ENCODE measurements at regions not wholly inside any gene's neighbourhood (a gene's known extent, or its start where the extent isn't known, plus 50 kb on each side); places are given as distances from the start of the nearest gene placed in this dataset.

GRCh38 chr15:70269991-70270751 lies 172.5 kb upstream of the TLE3 start:
- no peak for DNase-seq
- TF ChIP-seq CTCF (IDR thresholded peaks at IDR 0.05; ENCODE audit: partially characterized antibody, unreplicated experiment): no peak
- Mint-ChIP-seq H3K27me3 (ENCODE audit: unreplicated experiment) (peaks cover 11% of the 10 kb centered on the region), H3K9me3 (ENCODE audit: unreplicated experiment) (peaks cover 7% of the 10 kb centered on the region), H3K27ac (ENCODE audit: unreplicated experiment) (no peak overlapping the region), H3K4me1 (ENCODE audit: low read depth, unreplicated experiment) (peaks cover 12% of the 10 kb centered on the region), H3K36me3 (ENCODE audit: unreplicated experiment) (no peaks in the 10 kb centered on the region), H3K4me3 (ENCODE audit: unreplicated experiment) (no peak overlapping the region)

GRCh38 chr15:70269311-70269911 lies 171.7 kb upstream of the TLE3 start:
- DNase-seq: no peak
- H3K9me3 Mint-ChIP-seq (ENCODE audit: unreplicated experiment): peaks cover 7% of the 10 kb centered on the region
- no peak for TF ChIP-seq CTCF (IDR thresholded peaks at IDR 0.05; ENCODE audit: partially characterized antibody, unreplicated experiment)
- H3K4me1 Mint-ChIP-seq (ENCODE audit: low read depth, unreplicated experiment): peaks cover 12% of the 10 kb centered on the region
- H3K27ac Mint-ChIP-seq (ENCODE audit: unreplicated experiment): no peak overlapping the region
- H3K36me3 Mint-ChIP-seq (ENCODE audit: unreplicated experiment): no peaks in the 10 kb centered on the region
- H3K4me3 Mint-ChIP-seq (ENCODE audit: unreplicated experiment): no peak overlapping the region
- peaks cover 12% of the 10 kb centered on the region for H3K27me3 Mint-ChIP-seq (ENCODE audit: unreplicated experiment)

- peaks cover 7% of the 10 kb centered on the region for H3K9me3 Mint-ChIP-seq (ENCODE audit: unreplicated experiment)
- H3K4me3 Mint-ChIP-seq (ENCODE audit: unreplicated experiment): no peak overlapping the region
- no peak overlapping the region for H3K27ac Mint-ChIP-seq (ENCODE audit: unreplicated experiment)
- peaks cover 15% of the 10 kb centered on the region for H3K4me1 Mint-ChIP-seq (ENCODE audit: low read depth, unreplicated experiment)
- no peak for TF ChIP-seq CTCF (IDR thresholded peaks at IDR 0.05; ENCODE audit: partially characterized antibody, unreplicated experiment)
- H3K27me3 Mint-ChIP-seq (ENCODE audit: unreplicated experiment): peaks cover 12% of the 10 kb centered on the region
- H3K36me3 Mint-ChIP-seq (ENCODE audit: unreplicated experiment): no peaks in the 10 kb centered on the region
- no peak for DNase-seq
Observed at GRCh38 chr15:70268698-70269251, 171.1 kb upstream of the TLE3 start.

- Mint-ChIP-seq H3K4me3 (ENCODE audit: unreplicated experiment) (no peak overlapping the region), H3K4me1 (ENCODE audit: low read depth, unreplicated experiment) (peaks cover 23% of the 10 kb centered on the region), H3K9me3 (ENCODE audit: unreplicated experiment) (peaks cover 7% of the 10 kb centered on the region), H3K36me3 (ENCODE audit: unreplicated experiment) (no peaks in the 10 kb centered on the region), H3K27me3 (ENCODE audit: unreplicated experiment) (peaks cover 12% of the 10 kb centered on the region), H3K27ac (ENCODE audit: unreplicated experiment) (no peak overlapping the region)
- no peak for TF ChIP-seq CTCF (IDR thresholded peaks at IDR 0.05; ENCODE audit: partially characterized antibody, unreplicated experiment)
- DNase-seq: no peak
Observed at GRCh38 chr15:70267879-70268278, 170.2 kb upstream of the TLE3 start.

- no peak for TF ChIP-seq CTCF (IDR thresholded peaks at IDR 0.05; ENCODE audit: partially characterized antibody, unreplicated experiment)
- no peaks in the 10 kb centered on the region for H3K36me3 Mint-ChIP-seq (ENCODE audit: unreplicated experiment)
- no peak overlapping the region for H3K4me3 Mint-ChIP-seq (ENCODE audit: unreplicated experiment)
- H3K27ac Mint-ChIP-seq (ENCODE audit: unreplicated experiment): no peak overlapping the region
- DNase-seq: no peak
- H3K27me3 Mint-ChIP-seq (ENCODE audit: unreplicated experiment): peaks cover 12% of the 10 kb centered on the region
- H3K9me3 Mint-ChIP-seq (ENCODE audit: unreplicated experiment): peaks cover 7% of the 10 kb centered on the region
- H3K4me1 Mint-ChIP-seq (ENCODE audit: low read depth, unreplicated experiment): peaks cover 27% of the 10 kb centered on the region
Observed at GRCh38 chr15:70267306-70267705, 169.6 kb upstream of the TLE3 start.
